Neural progenitor cell (in vitro differentiated cells): ENCODE measurements at regions not wholly inside any gene's neighbourhood (a gene's known extent, or its start where the extent isn't known, plus 50 kb on each side); places are given as distances from the start of the nearest gene placed in this dataset.

Experiments used
- CTCF ChIP-seq: fragments of 200-600 bp; sonication (generic); IDR thresholded peaks from 2 replicates; pipeline ENCODE4 v1.5.1; 2017; ENCODE audit warnings: antibody characterized with exemption, mild to moderate bottlenecking
- EZH2 ChIP-seq: fragments of 200-600 bp; sonication (generic); IDR thresholded peaks from 2 replicates; pipeline ENCODE4 v1.6.1; 2017; ENCODE audit warnings: antibody characterized with exemption, mild to moderate bottlenecking, moderate library complexity
- EZH2phosphoT487 ChIP-seq: fragments of 200-600 bp; sonication (generic); IDR thresholded peaks from 2 replicates; pipeline ENCODE4 v1.6.1; 2017; ENCODE audit warnings: antibody characterized with exemption

GRCh38 chr13:78976696-78977095 is 317.7 kb upstream of the OBI1 start:
- TF ChIP-seq CTCF (no peak), EZH2 (no peak), EZH2phosphoT487 (no peak)
